H9 (cell line): ENCODE measurements at regions not wholly inside any gene's neighbourhood (a gene's known extent, or its start where the extent isn't known, plus 50 kb on each side); places are given as distances from the start of the nearest gene placed in this dataset.

ENCODE experiments used
- DNase-seq: peaks from one replicate; pipeline ENCODE4 v3.0.0-alpha.2; 2017
- H2AFZ ChIP-seq: one replicate; pipeline ENCODE4 v1.6.1; 2013; ENCODE audit warnings: mild to moderate bottlenecking, low read length, control low read depth, moderate library complexity
- H2AK5ac ChIP-seq: 2 replicates; pipeline ENCODE4 v1.6.1; 2013; ENCODE audit warnings: low read length, control low read depth, mixed read lengths; ENCODE audit not compliant: insufficient read length
- H2BK120ac ChIP-seq: one replicate; pipeline ENCODE4 v1.6.1; 2013; ENCODE audit warnings: low read depth, mild to moderate bottlenecking, low read length, control low read depth, inconsistent platforms; ENCODE audit not compliant: poor library complexity, severe bottlenecking
- H2BK12ac ChIP-seq: 2 replicates; pipeline ENCODE4 v1.6.1; 2013; ENCODE audit warnings: low read length, control low read depth, mixed read lengths, low read depth; ENCODE audit not compliant: insufficient read length
- H2BK15ac ChIP-seq: 2 replicates; pipeline ENCODE4 v1.6.1; 2013; ENCODE audit warnings: low read depth, low read length, control low read depth
- H2BK20ac ChIP-seq: one replicate; pipeline ENCODE4 v1.6.1; 2013; ENCODE audit warnings: low read depth, mild to moderate bottlenecking, low read length, control low read depth, inconsistent platforms; ENCODE audit not compliant: poor library complexity, severe bottlenecking
- H2BK5ac ChIP-seq: 2 replicates; pipeline ENCODE4 v1.6.1; 2013; ENCODE audit warnings: low read length, control low read depth, mixed read lengths; ENCODE audit not compliant: insufficient read length
- H3K14ac ChIP-seq: 2 replicates; pipeline ENCODE4 v1.6.1; 2013; ENCODE audit warnings: low read length, control low read depth; ENCODE audit not compliant: insufficient read depth
- H3K18ac ChIP-seq: 2 replicates; pipeline ENCODE4 v1.6.1; 2013; ENCODE audit warnings: low read depth, mild to moderate bottlenecking, mixed read lengths, low read length, control low read depth; ENCODE audit not compliant: insufficient read length
- H3K23ac ChIP-seq: 2 replicates; pipeline ENCODE4 v1.6.1; 2013; ENCODE audit warnings: low read length, control low read depth, mixed read lengths, low read depth; ENCODE audit not compliant: insufficient read length
- H3K23me2 ChIP-seq: 2 replicates; pipeline ENCODE4 v1.6.1; 2013; ENCODE audit warnings: low read depth, mild to moderate bottlenecking, mixed read lengths, low read length, control low read depth; ENCODE audit not compliant: insufficient read length, poor library complexity, severe bottlenecking
- H3K27ac ChIP-seq: 2 replicates; pipeline ENCODE4 v1.5.1; 2013; ENCODE audit warnings: low read length, control low read depth, mixed read lengths, low read depth; ENCODE audit not compliant: insufficient read length
- H3K27me3 ChIP-seq: 2 replicates; pipeline ENCODE4 v1.6.1; 2013; ENCODE audit warnings: low read length, control low read depth, inconsistent platforms; ENCODE audit not compliant: insufficient read depth
- H3K4ac ChIP-seq: 2 replicates; pipeline ENCODE4 v1.6.1; 2013; ENCODE audit warnings: low read depth, mild to moderate bottlenecking, control low read depth, inconsistent platforms, low read length, moderate library complexity
- H3K4me1 ChIP-seq: 2 replicates; pipeline ENCODE4 v1.6.1; 2013; ENCODE audit warnings: low read length, control low read depth, inconsistent platforms; ENCODE audit not compliant: insufficient read depth
- H3K4me2 ChIP-seq: 2 replicates; pipeline ENCODE4 v1.6.1; 2013; ENCODE audit warnings: low read length, control low read depth, mixed read lengths; ENCODE audit not compliant: insufficient read length, insufficient read depth
- H3K56ac ChIP-seq: 2 replicates; pipeline ENCODE4 v1.6.1; 2013; ENCODE audit warnings: low read depth, mild to moderate bottlenecking, mixed read lengths, low read length, control low read depth; ENCODE audit not compliant: insufficient read length
- H3K79me1 ChIP-seq: 2 replicates; pipeline ENCODE4 v1.6.1; 2013; ENCODE audit warnings: low read depth, mild to moderate bottlenecking, moderate library complexity, low read length, control low read depth, inconsistent platforms; ENCODE audit not compliant: insufficient read depth, poor library complexity, severe bottlenecking
- H3K79me2 ChIP-seq: 2 replicates; pipeline ENCODE4 v1.6.1; 2013; ENCODE audit warnings: low read length, control low read depth, inconsistent platforms; ENCODE audit not compliant: insufficient read depth
- H3K9ac ChIP-seq: 2 replicates; pipeline ENCODE4 v1.6.1; 2013; ENCODE audit warnings: low read length, control low read depth, mixed read lengths; ENCODE audit not compliant: insufficient read length; ENCODE audit errors: extremely low read depth
- H3K9me3 ChIP-seq: one replicate; pipeline ENCODE4 v1.6.1; 2013; ENCODE audit warnings: low read depth, low read length, inconsistent platforms; ENCODE audit not compliant: control insufficient read depth
- H3T11ph ChIP-seq: one replicate; pipeline ENCODE4 v1.6.1; 2013; ENCODE audit warnings: mild to moderate bottlenecking, low read length, control low read depth, inconsistent platforms
- H4K20me1 ChIP-seq: one replicate; pipeline ENCODE4 v1.6.1; 2013; ENCODE audit not compliant: control insufficient read depth, insufficient read length, insufficient read depth
- H4K5ac ChIP-seq: 2 replicates; pipeline ENCODE4 v1.6.1; 2013; ENCODE audit warnings: low read depth, mild to moderate bottlenecking, mixed read lengths, low read length, control low read depth; ENCODE audit not compliant: insufficient read length
- H4K8ac ChIP-seq: replicated peaks from 2 replicates; pipeline ENCODE4 v1.6.1; 2013; ENCODE audit warnings: low read length, control low read depth, mixed read lengths, low read depth; ENCODE audit not compliant: insufficient read length
- H4K91ac ChIP-seq: 2 replicates; pipeline ENCODE4 v1.6.1; 2013; ENCODE audit warnings: low read depth, mild to moderate bottlenecking, moderate library complexity, mixed read lengths, low read length, control low read depth; ENCODE audit not compliant: insufficient read length
- H3K27ac Mint-ChIP-seq, 3 experiments: 2 replicates in 2 of 3; 3 replicates in 1 of 3; pipeline ENCODE4 v1.8.0; 2020 to 2021; ENCODE audit warnings: mixed read lengths in 3 of 3, mild to moderate bottlenecking in 1 of 3, moderate library complexity in 1 of 3
- H3K27me3 Mint-ChIP-seq: 2 replicates; pipeline ENCODE4 v1.8.0; 2021; ENCODE audit warnings: low read depth, mild to moderate bottlenecking, moderate library complexity, mixed read lengths
- H3K36me3 Mint-ChIP-seq, 3 experiments: 2 replicates in 2 of 3; 3 replicates in 1 of 3; pipeline ENCODE4 v1.8.0; 2020 to 2021; ENCODE audit warnings: low read depth in 3 of 3, mixed read lengths in 3 of 3; ENCODE audit not compliant: insufficient read depth in 1 of 3
- H3K4me1 Mint-ChIP-seq, 2 experiments: 2 replicates each; pipeline ENCODE4 v1.8.0; 2020; ENCODE audit warnings: mixed read lengths in 2 of 2
- H3K4me3 Mint-ChIP-seq, 2 experiments: 2 replicates in 1 of 2; 3 replicates in 1 of 2; pipeline ENCODE4 v1.8.0; 2020 to 2021; ENCODE audit warnings: mild to moderate bottlenecking in 2 of 2, mixed read lengths in 2 of 2, moderate library complexity in 1 of 2
- H3K9me3 Mint-ChIP-seq, 2 experiments: 2 replicates in 1 of 2; 3 replicates in 1 of 2; pipeline ENCODE4 v1.8.0; 2020; ENCODE audit warnings: mild to moderate bottlenecking in 2 of 2, mixed read lengths in 2 of 2, moderate library complexity in 1 of 2
- TF ChIP-seq, protein P1 (sequence below): fragments of 200-600 bp; sonication (generic); conservative IDR thresholded peaks from 3 replicates; pipeline ENCODE4 v1.8.0; 2021; ENCODE audit warnings: antibody characterized with exemption, mild to moderate bottlenecking

DNA sequence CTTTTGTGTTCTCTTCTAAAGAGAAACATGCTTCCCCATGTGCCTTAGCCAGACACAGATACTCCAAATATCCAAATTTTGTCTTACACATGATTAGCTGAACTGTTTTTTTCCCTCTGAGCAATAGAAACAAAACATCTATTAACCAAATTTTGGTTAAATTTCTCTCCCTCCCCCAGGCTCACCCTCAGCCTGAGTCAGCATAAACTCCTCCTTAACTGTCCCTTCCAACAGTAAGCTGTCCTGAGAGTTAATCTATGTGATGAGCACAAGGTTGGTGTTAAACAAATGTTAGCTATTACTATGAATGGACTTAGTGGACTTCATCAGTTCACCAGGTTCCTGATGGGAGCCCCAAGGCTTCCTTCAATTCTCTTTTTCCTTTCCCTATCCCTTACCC lies 108.5 kb downstream of the RSL24D1 start:
- Histone ChIP-seq H2AK5ac (no peak overlapping the region), H4K91ac (no peak overlapping the region), H3K27ac (no peak overlapping the region), H3K79me1 (no peaks in the 10 kb centered on the region), H2BK120ac (no peak overlapping the region), H2AFZ (no peak overlapping the region), H3T11ph (no peak overlapping the region), H3K4me1 (no peaks in the 10 kb centered on the region), H3K4me2 (no peak overlapping the region), H2BK5ac (no peak overlapping the region), H4K8ac (no peak overlapping the region), H4K20me1 (no peaks in the 10 kb centered on the region), H3K14ac (no peak overlapping the region), H3K79me2 (no peaks in the 10 kb centered on the region), H3K23me2 (no peaks in the 10 kb centered on the region), H3K4ac (no peak overlapping the region), H2BK12ac (no peak overlapping the region), H4K5ac (no peak overlapping the region), H3K23ac (no peak overlapping the region), H2BK20ac (no peak overlapping the region), H3K18ac (no peak overlapping the region), H3K56ac (no peak overlapping the region), H3K27me3 (no peaks in the 10 kb centered on the region), H3K9ac (no peak overlapping the region), H2BK15ac (no peak overlapping the region), H3K9me3 (no peaks in the 10 kb centered on the region)
- Mint-ChIP-seq H3K27ac (no peak overlapping the region), H3K27me3 (no peaks in the 10 kb centered on the region; the same call in 1 of the 2 replicates), H3K4me3 (no peak overlapping the region), H3K4me1 (no peaks in the 10 kb centered on the region), H3K36me3 (no peaks in the 10 kb centered on the region), H3K9me3 (peaks cover 4 to 11% of the 10 kb centered on the region in 2 experiments; a peak in 3 of 5 replicates)
- DNase-seq: no peak
- TF ChIP-seq, protein P1, sequence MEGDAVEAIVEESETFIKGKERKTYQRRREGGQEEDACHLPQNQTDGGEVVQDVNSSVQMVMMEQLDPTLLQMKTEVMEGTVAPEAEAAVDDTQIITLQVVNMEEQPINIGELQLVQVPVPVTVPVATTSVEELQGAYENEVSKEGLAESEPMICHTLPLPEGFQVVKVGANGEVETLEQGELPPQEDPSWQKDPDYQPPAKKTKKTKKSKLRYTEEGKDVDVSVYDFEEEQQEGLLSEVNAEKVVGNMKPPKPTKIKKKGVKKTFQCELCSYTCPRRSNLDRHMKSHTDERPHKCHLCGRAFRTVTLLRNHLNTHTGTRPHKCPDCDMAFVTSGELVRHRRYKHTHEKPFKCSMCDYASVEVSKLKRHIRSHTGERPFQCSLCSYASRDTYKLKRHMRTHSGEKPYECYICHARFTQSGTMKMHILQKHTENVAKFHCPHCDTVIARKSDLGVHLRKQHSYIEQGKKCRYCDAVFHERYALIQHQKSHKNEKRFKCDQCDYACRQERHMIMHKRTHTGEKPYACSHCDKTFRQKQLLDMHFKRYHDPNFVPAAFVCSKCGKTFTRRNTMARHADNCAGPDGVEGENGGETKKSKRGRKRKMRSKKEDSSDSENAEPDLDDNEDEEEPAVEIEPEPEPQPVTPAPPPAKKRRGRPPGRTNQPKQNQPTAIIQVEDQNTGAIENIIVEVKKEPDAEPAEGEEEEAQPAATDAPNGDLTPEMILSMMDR: no peak
